ENCODE measurements at regions not wholly inside any gene's neighbourhood (a gene's known extent, or its start where the extent isn't known, plus 50 kb on each side); places are given as distances from the start of the nearest gene placed in this dataset.
"Not testable (repeated sequence)": the region's sequence is repeated elsewhere in the genome, so short reads cannot be mapped to it uniquely, and the experiment has no call there.

- DNase-seq (ENCODE audit: low read depth) = no peak
Observed at GRCh38 chr6:97687916-97688315, 404.9 kb upstream of the MMS22L start.

DNA sequence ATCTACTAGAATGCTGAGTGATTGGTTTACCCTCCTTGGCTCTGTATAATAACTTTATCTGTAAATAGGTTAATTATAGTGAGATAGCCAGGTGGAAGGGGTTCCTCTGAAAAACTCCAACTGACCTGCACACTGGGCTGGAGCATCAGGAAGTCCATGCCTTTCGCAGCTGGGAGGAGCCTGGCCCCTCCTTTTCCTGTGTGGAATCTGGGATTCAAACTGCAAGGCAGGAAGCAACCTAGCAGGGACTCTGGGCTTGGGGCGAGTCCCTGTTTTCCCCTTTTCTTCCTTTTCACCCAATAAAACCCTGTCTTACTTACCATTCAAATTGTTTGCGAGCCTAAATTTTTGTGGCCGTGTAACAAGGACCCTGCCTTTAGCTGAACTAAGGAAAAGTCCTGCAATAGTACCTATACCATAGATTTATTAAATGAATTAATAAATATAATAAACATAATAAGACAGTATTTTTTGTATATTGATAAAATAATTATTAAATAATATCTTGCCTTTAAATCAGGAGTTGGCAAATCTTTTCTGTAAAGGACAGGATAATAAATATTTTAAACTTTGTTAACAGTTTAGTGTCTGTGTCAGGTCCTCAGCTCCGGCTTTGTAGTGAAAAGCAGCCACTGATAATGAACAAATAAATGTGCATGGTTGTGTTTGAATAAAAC lies 406.2 kb upstream of the MMS22L start:
- no peak for DNase-seq (ENCODE audit: low read depth)

DNA sequence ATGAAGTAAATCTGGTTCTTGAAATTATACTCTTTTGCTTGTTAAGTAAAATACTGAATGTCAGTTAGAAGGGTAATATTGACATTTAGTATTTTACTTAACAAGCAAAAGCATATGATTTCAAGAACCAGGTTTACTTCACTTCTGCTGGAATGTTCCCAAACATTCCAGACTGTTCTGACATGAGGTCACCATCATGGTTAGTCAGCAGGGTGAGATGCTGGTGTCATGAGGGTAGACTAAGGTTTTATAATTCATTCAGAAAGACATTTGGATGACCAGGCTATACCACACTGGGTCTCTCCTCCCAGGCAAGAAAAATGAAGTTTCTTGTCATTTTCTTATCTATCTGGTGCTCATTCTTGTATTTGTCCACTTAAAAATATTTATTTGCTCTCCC lies 414.4 kb upstream of the MMS22L start:
- DNase-seq (ENCODE audit: low read depth) = no peak

DNA sequence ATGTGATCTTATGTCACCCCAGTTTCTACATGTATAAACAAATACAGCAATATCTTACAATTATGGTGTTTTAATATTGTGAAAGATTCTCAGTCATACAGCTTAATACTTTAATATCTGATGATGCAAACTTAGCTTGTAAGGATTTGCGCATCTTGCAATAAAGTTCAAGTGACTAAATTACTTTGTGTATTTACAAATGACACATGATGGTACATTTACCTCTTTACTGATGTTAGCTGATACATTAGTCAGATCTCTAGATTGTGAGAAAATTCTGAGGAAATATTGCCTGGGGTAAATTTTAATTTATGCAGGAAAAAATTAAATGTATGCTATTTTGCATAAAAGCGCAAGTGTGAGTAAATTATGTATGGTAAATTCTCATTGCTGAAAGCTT lies 418.8 kb upstream of the MMS22L start:
- no peak for DNase-seq (ENCODE audit: low read depth)

DNA sequence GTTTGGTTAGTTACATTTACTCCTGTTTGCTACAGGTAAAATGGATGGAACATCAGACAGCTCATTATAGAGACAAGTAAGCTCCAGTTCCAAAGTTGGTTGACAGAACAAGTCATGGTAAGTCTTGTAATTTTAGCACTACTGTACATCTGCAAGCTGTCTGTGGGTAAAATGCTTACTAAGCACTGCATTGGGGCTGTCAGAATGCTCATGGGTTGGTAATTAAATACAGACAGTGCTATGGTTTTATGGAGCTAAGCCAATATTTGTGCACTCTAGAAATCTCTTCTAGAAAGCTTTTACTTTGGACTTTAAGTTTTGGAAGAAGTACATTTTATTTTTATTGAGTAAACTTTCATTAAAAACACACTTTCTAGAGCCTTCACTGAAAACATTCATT lies 419.2 kb upstream of the MMS22L start:
- no peak for DNase-seq (ENCODE audit: low read depth)

- DNase-seq (ENCODE audit: low read depth) = no peak
Observed at GRCh38 chr6:97703661-97704060, 420.6 kb upstream of the MMS22L start.

DNA sequence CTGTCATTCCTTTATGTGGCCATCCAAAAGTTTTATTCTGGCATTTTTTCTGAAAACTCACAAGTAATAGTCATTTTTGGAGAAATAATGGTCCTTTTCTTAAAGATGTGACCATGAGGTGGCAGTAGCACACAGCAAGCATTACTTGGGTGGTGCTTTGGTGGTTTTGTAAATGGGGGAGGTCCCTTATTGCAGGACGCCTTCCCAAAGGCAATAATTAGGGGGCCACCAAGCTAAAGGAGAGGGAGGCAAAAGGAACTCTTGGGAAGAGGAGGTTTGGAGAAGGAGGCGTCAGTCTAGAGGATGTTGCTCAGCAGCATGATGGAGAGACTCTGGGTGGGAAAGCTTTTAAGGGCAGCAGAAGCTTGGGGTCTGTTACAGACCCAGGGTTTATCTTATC lies 422.6 kb upstream of the MMS22L start:
- no peak for DNase-seq (ENCODE audit: low read depth)

GRCh38 chr6:97712751-97713150 lies 429.7 kb upstream of the MMS22L start:
- no peak for DNase-seq (ENCODE audit: low read depth)

DNA sequence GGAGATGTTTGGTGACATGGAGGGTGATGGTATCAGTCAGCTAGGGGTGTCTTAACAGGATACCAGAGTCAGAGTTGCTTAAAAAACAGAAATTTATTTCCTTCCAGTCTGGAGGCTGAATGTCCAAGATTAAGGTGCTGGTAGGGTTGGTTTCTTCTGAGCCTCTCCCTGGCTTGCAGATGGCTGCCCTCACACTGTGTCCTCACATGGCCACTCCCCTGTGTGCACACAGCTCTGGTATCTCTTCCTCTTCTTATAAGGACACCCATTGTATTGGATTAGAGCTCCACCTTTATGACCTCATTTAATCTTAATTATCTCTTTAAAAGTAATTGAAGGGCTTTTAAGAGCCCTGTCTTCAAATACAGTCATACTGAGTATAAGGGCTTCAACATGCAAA lies 431.8 kb upstream of the MMS22L start:
- DNase-seq (ENCODE audit: low read depth) = no peak

DNA sequence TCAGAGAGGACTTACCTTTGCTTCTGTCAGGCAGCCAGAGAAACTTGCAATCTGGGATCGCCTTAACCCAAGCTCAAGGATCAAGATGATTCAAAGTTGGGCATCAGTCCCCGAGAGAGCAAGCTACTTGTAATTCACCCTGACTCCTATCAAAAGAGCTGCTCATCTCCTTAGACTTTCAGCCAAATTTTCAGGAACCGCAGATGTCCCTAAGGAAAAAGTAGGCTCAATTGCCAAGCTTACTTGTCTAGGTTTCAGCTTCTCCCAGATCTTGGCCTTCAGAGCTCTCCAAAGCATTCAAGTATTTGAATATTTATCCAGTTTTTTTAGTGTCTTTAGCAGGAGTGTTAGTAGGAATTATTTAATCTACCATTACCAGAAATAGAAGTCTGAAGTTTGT lies 434.1 kb upstream of the MMS22L start:
- no peak for DNase-seq (ENCODE audit: low read depth)

GRCh38 chr6:97726378-97726777 lies 443.4 kb upstream of the MMS22L start:
- DNase-seq (ENCODE audit: low read depth) = no peak

GRCh38 chr6:97732045-97732444 lies 449.0 kb upstream of the MMS22L start:
- no peak for DNase-seq (ENCODE audit: low read depth)

DNA sequence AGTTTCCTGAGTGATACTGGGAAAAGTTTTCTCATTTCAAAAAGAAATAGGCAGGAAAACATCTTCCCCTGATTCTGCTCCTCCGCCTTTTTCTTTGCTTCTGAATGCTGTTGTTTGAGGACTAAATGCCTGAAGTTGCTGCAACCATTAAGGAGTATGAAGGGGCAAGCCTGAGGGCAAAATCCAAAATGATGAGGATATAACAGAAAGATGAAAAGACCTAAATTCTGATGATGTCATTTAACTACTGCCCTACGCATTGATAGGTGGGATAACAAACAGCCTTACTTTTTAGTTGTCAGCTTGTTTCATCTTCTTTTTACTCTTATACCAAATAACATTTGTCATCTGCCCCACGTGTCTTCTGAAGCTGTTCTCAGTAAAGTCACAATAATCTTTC lies 474.6 kb upstream of the MMS22L start:
- no peak for DNase-seq (ENCODE audit: low read depth)

DNA sequence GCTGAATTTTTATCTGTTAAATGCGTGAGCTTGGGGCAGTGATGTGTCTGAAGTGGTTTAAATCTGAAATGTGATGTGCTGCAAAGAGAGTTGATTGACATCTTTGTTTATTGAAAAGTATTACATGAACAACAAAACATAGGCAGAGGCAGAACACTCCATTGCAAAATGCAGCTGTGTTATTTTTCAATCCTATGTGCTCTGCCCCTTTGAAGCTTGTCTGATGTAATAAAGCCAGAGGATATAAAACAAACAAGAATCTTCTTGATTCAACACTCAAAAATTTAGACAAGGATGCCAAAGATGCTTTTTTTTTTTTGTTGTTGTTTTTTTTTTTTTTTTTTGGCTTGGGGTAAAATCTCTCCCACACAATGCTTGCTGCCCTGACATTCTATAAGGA lies 482.4 kb upstream of the MMS22L start:
- DNase-seq (ENCODE audit: low read depth) = no peak

GRCh38 chr6:97771372-97771771 lies 488.4 kb upstream of the MMS22L start:
- DNase-seq (ENCODE audit: low read depth) = no peak

GRCh38 chr6:97775012-97775411 lies 492.0 kb upstream of the MMS22L start:
- no peak for DNase-seq (ENCODE audit: low read depth)

GRCh38 chr6:97778290-97779038 lies 495.4 kb upstream of the MMS22L start:
- no peak for DNase-seq (ENCODE audit: low read depth)

DNA sequence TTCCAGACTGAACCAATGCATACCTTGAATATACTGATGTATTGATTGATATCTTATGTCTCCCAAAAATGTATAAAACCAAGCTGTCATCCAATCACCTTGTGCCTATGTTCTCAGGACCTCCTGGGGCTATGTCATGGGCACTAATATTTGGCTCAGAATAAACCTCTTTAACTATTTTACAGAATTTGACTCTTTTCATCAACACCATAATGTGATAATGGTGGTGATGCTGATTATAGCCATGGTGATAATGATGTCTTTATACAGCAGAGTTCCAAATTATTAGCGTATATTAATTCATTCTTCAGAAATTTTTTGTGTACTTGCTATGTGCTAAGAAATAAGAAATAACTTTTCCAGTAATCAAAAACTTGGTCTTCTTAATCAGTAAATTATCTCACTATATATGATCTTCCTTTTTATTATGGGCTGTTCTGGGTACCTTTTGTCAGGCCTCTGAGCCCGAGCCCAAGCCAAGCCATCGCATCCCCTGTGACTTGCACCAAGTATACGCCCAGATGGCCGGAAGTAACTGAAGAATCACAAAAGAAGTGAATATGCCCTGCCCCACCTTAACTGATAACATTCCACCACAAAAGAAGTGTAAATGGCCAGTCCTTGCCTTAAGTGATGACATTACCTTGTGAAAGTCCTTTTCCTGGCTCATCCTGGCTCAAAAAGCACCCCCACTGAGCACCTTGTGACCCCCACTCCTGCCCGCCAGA lies 496.2 kb upstream of the MMS22L start:
- not testable (repeated sequence) for DNase-seq (ENCODE audit: low read depth)

DNA sequence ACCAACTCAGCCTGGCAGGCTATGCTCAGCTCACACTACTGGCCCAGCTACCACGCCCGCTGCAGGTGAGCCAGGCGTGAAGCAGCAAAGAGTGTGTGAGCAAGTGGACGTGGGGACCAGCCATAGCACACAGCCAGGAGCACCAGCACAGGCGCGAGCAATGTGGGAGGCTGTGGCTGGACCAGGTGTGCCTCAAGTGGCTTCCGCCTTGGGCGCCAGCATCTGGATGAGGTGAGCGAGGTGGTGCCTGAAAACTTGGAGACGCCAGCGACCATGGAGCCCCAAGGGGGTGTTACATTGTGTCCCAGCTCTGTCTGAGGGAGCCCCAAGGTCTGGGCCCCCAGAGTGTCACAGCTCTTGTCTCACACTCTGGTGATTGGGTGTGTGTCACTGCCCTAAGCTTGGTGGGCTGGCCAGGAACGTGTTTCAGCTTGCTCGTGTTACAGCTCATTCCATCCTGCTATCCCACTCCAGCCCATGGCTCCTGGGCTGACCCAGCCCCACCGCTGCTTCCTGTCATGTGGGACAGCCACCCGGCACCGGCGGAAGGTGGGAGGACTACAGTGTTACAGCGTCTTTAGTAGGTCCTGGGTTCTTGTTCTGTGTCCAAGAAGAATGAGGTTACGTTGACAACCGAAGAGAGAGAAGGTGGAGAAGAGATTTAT lies 508.0 kb upstream of the MMS22L start:
- no peak for DNase-seq (ENCODE audit: low read depth)

DNA sequence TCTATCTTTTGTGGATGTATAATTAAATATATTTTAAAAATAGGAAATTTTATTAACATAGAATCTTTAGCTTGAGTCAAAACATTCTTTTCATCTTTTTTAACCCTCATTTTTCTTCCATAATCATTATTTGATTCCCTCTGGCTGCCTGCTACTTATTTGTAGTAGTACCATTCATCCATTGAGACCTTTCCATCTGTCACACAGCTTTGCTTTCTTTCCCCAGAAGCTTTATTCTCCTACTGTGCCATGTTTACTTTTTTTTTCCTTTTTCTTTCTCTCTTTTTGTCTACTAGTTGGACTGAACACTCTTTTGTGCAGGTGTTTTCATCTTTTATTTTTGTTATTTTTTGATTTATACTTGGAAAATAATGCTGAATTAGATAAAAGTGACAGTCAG lies 522.6 kb upstream of the MMS22L start:
- no peak for DNase-seq (ENCODE audit: low read depth)

DNA sequence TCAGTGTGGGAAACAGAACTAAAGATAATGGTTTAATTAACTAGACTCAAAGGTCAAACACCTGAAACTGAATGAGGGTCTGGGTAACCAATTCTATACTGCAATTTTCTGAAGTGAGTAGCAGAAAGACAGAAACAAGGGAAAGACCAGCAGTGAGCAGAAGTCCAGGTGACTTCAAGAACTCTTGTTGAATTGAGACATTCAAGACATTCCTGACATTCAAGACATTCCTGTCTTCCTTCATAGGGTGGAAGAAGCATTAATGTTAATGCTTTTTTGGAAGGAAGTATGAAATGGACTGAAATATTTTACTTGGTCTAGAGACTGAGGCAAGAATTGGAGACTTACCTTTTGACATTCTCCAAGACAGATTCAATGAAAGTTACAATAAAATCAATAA lies 529.9 kb upstream of the MMS22L start:
- no peak for DNase-seq (ENCODE audit: low read depth)

DNA sequence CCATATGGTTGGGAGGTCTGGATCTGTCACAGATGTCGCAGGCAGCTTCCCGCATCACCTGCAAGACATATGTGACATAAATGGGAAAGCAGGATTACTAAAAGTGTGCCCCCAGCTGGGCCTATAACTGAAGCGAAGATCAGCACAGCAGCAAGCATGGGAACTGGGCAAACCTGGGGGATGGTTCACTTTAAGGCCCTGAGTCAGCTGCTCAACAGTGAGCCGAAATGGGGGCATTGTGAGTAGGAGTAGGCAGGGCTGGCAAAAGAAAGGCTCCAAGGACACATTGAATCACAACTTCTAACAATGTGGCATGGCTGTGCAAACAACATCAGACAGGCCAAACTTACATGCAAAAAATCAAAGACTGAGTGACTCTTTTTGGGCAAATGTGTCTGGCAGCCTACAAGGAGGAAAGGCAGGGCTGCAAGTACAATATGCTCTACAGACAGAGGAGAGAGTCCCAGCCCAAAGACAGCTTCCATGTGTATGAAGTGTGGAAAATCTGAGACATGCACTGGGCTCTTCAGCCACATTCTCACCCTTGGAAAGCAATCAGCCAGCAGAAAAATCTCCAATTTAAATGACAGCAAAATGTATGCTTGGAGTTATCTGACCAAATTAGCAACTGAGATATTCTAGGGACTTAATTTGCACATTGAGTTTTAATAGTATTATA lies 531.0 kb upstream of the MMS22L start:
- DNase-seq (ENCODE audit: low read depth) = no peak
